ENCODE measurements at regions not wholly inside any gene's neighbourhood (a gene's known extent, or its start where the extent isn't known, plus 50 kb on each side); places are given as distances from the start of the nearest gene placed in this dataset.
"Not testable (repeated sequence)": the region's sequence is repeated elsewhere in the genome, so short reads cannot be mapped to it uniquely, and the experiment has no call there.

DNA sequence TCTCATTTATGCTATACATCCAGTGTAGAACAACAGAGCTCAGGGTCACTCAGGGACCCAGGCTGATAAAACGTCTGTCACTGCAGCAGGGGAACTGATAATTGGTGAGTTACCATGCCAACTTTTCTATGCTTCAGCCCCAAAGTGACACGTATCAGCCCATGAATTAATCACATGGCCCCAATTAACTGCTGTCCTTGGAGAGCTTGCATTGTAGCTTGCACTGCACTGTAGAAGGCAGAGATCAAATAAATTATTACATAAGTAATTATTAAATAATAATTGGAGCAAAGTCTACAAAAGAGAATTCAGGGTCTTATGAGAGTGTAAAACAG is 144.6 kb downstream of the SUDS3 start:
- H3K4me3 Mint-ChIP-seq = no peak overlapping the region

DNA sequence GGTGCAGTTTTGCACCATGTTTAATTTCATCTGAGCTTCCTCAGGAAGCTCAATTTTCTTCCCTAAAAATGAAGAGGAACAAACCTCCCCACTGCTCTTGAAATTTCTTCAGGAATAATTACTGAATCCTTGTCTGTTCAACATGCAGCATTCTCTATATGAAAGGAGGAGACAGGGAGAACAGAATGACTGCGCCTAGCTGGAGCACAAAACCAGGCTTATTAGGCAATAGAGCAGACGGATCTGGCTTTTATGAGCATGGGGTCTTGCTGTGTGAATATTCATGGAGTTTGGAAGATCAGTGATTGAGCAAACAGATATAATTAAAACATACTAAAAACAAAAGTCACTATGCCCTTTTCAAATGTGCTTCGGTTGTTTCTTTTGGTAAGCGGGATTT is 148.1 kb downstream of the SUDS3 start:
- Mint-ChIP-seq H3K36me3 (no peaks in the 10 kb centered on the region), H3K27ac (no peak overlapping the region), H3K27me3 (peaks cover 0 to 6% of the 10 kb centered on the region in 2 donors), H3K9me3 (no peaks in the 10 kb centered on the region), H3K4me1 (no peaks in the 10 kb centered on the region), H3K4me3 (no peak overlapping the region)
- DNase-seq = no peak
- no peak for ATAC-seq (replicated peaks)

More for the DNA sequence above, 144.6 kb downstream of the SUDS3 start:
- Mint-ChIP-seq H3K9me3 (peaks cover 7 to 9% of the 10 kb centered on the region in 2 donors), H3K36me3 (no peaks in the 10 kb centered on the region), H3K27ac (no peak overlapping the region), H3K27me3 (peaks cover 3 to 10% of the 10 kb centered on the region in 2 donors), H3K4me1 (no peaks in the 10 kb centered on the region)
- no peak for ATAC-seq (replicated peaks)
- DNase-seq = no peak

GRCh38 chr12:118525216-118525615 is 148.9 kb downstream of the SUDS3 start:
- peaks cover 5 to 6% of the 10 kb centered on the region in 2 donors for H3K27me3 Mint-ChIP-seq
- no peaks in the 10 kb centered on the region for H3K4me1 Mint-ChIP-seq
- H3K36me3 Mint-ChIP-seq = no peaks in the 10 kb centered on the region
- ATAC-seq (replicated peaks) (no peak), DNase-seq (no peak)
- H3K9me3 Mint-ChIP-seq = peaks cover 0 to 3% of the 10 kb centered on the region in 2 donors
- no peak overlapping the region for H3K27ac Mint-ChIP-seq
- no peak overlapping the region for H3K4me3 Mint-ChIP-seq

GRCh38 chr12:118526255-118527095 is 150.1 kb downstream of the SUDS3 start:
- Mint-ChIP-seq H3K27ac (no peak overlapping the region), H3K27me3 (peaks cover 5 to 6% of the 10 kb centered on the region in 2 donors), H3K4me3 (no peak overlapping the region), H3K9me3 (peaks cover 0 to 3% of the 10 kb centered on the region in 2 donors), H3K4me1 (no peaks in the 10 kb centered on the region), H3K36me3 (no peaks in the 10 kb centered on the region)
- ATAC-seq (replicated peaks) (no peak), DNase-seq (no peak)

DNA sequence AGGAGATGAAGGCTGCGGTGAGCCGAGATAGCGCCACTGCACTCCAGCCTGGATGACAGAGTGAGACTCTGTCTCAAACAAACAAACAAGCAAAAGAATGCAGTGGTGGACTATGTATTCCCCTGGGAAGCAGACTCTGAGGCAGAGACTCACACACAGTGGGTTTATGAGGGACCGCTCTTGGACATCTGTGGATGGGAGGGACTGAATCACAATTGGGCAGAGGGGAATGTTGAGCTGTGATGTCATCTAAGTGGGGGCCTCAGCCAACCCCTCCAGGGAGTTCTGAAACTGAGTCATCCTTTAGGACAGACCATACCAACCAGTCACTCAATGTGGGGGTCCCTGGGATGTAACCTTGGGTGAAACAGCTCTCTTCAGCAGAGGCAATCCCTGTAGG is 151.0 kb downstream of the SUDS3 start:
- ATAC-seq (replicated peaks) (no peak), DNase-seq (no peak)
- H3K9me3 Mint-ChIP-seq = peaks cover 0 to 3% of the 10 kb centered on the region in 2 donors
- H3K4me1 Mint-ChIP-seq = no peaks in the 10 kb centered on the region
- H3K27ac Mint-ChIP-seq = no peak overlapping the region
- H3K4me3 Mint-ChIP-seq = no peak overlapping the region
- H3K27me3 Mint-ChIP-seq = peaks cover 5 to 6% of the 10 kb centered on the region in 2 donors
- no peaks in the 10 kb centered on the region for H3K36me3 Mint-ChIP-seq

DNA sequence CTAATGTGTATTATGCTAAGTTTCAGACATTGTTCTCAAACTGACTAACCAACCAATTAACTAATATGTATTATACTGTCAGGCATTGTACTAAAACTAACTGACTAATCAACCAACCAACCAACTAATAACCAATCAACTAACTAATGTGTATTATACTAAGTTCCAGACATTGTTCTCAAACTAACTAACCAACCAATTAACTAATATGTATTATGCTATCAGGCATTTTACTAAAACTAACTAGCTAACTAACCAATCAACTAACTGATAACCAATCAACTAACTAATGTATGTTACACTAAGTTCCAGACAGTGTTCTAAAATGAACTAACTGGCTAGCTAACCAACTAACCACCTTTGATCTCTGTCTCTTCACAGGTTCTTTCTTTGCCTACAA is 152.3 kb downstream of the SUDS3 start:
- no peaks in the 10 kb centered on the region for H3K36me3 Mint-ChIP-seq
- H3K27me3 Mint-ChIP-seq = peaks cover 5 to 6% of the 10 kb centered on the region in 2 donors
- ATAC-seq (replicated peaks) (no peak), DNase-seq (no peak)
- H3K4me1 Mint-ChIP-seq = no peaks in the 10 kb centered on the region
- H3K9me3 Mint-ChIP-seq = peaks cover 0 to 3% of the 10 kb centered on the region in 2 donors
- no peak overlapping the region for H3K27ac Mint-ChIP-seq
- no peak overlapping the region for H3K4me3 Mint-ChIP-seq

DNA sequence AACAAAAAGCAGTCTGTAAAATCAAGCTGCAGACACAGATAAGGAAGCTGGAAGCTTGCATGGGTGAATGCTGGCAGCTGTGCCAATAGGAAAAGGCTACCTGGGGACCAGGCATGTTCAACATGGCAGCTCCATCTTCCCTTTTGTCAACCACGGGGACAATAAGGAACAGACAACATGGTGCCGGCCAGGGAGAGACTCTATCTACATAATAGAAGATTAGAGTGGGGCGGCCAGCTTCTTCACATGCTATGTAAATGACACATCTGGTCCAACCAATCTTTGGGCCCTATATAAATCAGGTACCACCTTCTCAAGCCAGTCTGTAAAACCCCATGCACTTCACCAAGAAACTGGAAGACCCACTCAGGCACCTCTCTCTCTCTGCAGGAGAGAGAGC is 157.6 kb downstream of the SUDS3 start:
- Mint-ChIP-seq H3K4me1 (no peaks in the 10 kb centered on the region), H3K4me3 (no peak overlapping the region), H3K27me3 (peaks cover 4 to 8% of the 10 kb centered on the region in 2 donors), H3K9me3 (peaks cover 0 to 4% of the 10 kb centered on the region in 2 donors), H3K27ac (no peak overlapping the region), H3K36me3 (peaks cover 0 to 2% of the 10 kb centered on the region in 2 donors)
- ATAC-seq (replicated peaks) (no peak), DNase-seq (no peak)

DNA sequence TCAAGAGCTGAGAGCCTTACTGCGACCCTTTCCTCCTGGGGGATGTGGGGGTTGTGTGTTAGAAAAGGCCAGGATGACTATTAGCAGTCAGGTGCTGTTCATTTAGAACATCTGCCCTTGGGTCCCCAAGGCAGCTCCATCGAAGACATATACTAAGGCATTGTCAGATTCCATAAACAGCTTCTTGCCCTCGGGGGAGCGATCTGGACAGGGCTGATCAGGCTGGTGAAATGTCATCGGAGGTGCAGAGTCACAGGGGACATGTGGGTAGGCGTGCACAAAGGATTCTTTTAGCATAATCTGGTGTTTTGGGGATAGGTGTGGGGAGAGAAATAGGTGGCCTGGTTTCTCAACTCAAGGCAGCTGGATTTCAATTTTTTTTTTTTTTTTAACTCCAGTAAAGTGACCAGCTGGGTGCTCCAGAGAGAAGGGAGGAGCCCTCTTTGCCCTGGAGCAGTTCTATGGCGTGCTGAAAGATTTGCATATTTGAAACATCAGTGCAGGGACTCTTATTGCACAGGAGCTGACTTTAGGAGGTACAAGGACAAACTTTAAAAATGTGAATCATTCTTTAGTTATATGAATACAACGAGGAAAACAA is 160.1 kb downstream of the SUDS3 start:
- no peak for ATAC-seq (replicated peaks)
- H3K4me3 Mint-ChIP-seq = no peak overlapping the region
- peaks cover 0 to 2% of the 10 kb centered on the region in 2 donors for H3K36me3 Mint-ChIP-seq
- peaks cover 0 to 3% of the 10 kb centered on the region in 2 donors for H3K9me3 Mint-ChIP-seq
- H3K4me1 Mint-ChIP-seq = no peaks in the 10 kb centered on the region
- peaks cover 3 to 4% of the 10 kb centered on the region in 2 donors for H3K27me3 Mint-ChIP-seq
- H3K27ac Mint-ChIP-seq = no peak overlapping the region
- DNase-seq = no peak

- no peak overlapping the region for H3K27ac Mint-ChIP-seq
- H3K9me3 Mint-ChIP-seq = peaks cover 0 to 3% of the 10 kb centered on the region in 2 donors
- peaks cover 0 to 2% of the 10 kb centered on the region in 2 donors for H3K36me3 Mint-ChIP-seq
- ATAC-seq (replicated peaks) (no peak), DNase-seq (no peak)
- H3K4me3 Mint-ChIP-seq = no peak overlapping the region
- no peaks in the 10 kb centered on the region for H3K4me1 Mint-ChIP-seq
- H3K27me3 Mint-ChIP-seq = peaks cover 3 to 4% of the 10 kb centered on the region in 2 donors
Observed at GRCh38 chr12:118537481-118537917, 161.1 kb downstream of the SUDS3 start.

DNA sequence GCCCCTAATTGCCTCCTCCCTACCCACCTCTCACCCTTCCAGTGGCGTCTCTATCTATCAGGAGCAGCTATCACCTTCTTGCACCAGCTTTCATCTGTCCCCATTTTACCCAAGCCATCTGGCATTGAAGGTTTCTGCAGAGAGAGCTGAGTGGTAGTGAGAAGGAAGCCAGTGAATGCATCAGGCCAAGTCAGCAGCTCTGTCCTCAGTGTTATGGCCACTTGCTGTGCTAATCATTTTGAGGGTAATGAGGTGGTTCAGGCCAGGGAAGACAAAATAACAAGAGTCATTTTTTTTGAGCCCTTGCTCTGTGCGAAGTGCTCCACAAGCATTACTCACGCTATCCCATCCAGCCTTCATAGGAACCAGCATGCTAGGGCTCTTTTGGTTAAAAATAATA is 164.7 kb downstream of the SUDS3 start:
- no peak overlapping the region for H3K4me3 Mint-ChIP-seq
- H3K9me3 Mint-ChIP-seq = peaks cover 0 to 3% of the 10 kb centered on the region in 2 donors
- H3K27ac Mint-ChIP-seq = no peak overlapping the region
- peaks cover 0 to 2% of the 10 kb centered on the region in 2 donors for H3K36me3 Mint-ChIP-seq
- H3K4me1 Mint-ChIP-seq = no peaks in the 10 kb centered on the region
- peaks cover 3 to 4% of the 10 kb centered on the region in 2 donors for H3K27me3 Mint-ChIP-seq
- DNase-seq (no peak), ATAC-seq (replicated peaks) (no peak)

DNA sequence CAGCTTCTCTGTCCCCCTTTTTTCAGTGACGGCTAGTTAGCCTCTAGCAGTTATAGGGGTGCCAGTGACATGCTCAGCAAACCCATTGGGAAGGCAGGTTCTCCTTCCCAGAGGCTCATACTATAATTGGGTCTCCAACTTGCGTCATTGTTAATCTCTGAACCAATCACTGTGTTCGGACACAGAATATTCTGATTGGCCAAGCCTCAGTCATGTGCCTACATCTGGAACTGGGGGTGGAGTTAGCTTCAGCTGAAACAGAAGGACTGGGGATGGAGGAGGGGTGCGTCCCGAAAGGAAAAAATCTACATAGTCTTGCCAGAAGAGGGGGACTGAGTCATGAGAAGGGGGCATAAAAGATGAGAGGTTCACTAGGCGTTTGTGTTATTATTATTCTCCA is 165.6 kb downstream of the SUDS3 start:
- H3K27ac Mint-ChIP-seq = no peak overlapping the region
- no peak for DNase-seq
- H3K9me3 Mint-ChIP-seq = peaks cover 3% of the 10 kb centered on the region in 2 donors
- no peak overlapping the region for H3K4me3 Mint-ChIP-seq
- no peak for ATAC-seq (replicated peaks)
- peaks cover 0 to 3% of the 10 kb centered on the region in 2 donors for H3K27me3 Mint-ChIP-seq
- no peaks in the 10 kb centered on the region for H3K4me1 Mint-ChIP-seq
- no peaks in the 10 kb centered on the region for H3K36me3 Mint-ChIP-seq

DNA sequence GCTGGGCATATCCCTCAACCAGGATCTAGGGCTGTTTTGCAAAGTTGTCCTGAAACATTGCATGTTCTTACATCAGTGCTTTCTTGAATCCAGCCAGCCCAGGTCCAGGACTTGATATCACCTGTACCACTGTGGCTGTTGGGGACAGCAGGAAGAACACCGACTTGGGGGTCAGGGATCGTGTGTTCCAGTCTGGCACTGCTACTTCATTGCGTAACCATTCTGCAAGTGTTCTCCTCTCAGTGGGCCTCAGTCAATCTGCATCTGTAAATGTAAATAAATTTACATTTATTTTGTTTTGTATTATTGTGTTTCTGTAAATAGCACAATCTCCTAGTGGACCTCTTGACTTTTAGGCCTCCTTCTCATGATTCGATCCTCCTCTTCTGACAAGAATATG is 167.3 kb downstream of the SUDS3 start:
- Mint-ChIP-seq H3K27ac (no peak overlapping the region), H3K4me3 (no peak overlapping the region), H3K27me3 (peaks cover 0 to 4% of the 10 kb centered on the region in 2 donors), H3K4me1 (no peaks in the 10 kb centered on the region), H3K36me3 (no peaks in the 10 kb centered on the region), H3K9me3 (peaks cover 4% of the 10 kb centered on the region in 2 donors)
- DNase-seq (no peak), ATAC-seq (replicated peaks) (no peak)

- ATAC-seq (replicated peaks) (no peak), DNase-seq (no peak)
- H3K27ac Mint-ChIP-seq = no peak overlapping the region
Observed at GRCh38 chr12:118544569-118544968, 168.2 kb downstream of the SUDS3 start.

DNA sequence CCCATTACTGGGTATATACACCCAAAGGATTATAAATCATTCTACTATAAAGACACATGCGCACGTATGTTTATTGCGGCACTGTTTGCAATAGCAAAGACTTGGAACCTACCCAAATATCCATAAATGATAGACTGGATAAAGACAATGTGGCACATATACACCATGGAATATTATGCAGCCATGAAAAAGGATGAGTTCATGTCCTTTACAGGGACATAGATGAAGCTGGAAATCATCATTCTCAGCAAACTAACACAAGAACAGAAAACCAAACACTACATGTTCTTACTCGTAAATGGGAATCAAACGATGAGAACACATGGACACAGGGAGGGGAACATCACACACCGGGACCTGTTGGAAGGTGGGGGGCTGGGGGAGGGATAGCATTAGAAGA is 171.3 kb downstream of the SUDS3 start:
- not testable (repeated sequence) for H3K4me3 Mint-ChIP-seq; H3K4me1 Mint-ChIP-seq; H3K27me3 Mint-ChIP-seq; H3K9me3 Mint-ChIP-seq; ATAC-seq (replicated peaks); H3K27ac Mint-ChIP-seq; DNase-seq; H3K36me3 Mint-ChIP-seq

More at GRCh38 chr12:118544569-118544968, 168.2 kb downstream of the SUDS3 start:
- peaks cover 0 to 4% of the 10 kb centered on the region in 2 donors for H3K27me3 Mint-ChIP-seq
- no peaks in the 10 kb centered on the region for H3K36me3 Mint-ChIP-seq
- H3K9me3 Mint-ChIP-seq = peaks cover 4% of the 10 kb centered on the region in 2 donors
- no peaks in the 10 kb centered on the region for H3K4me1 Mint-ChIP-seq
- H3K4me3 Mint-ChIP-seq = no peak overlapping the region
